Forelimb muscle (tissue), 1 donor: ENCODE measurements at regions not wholly inside any gene's neighbourhood (a gene's known extent, or its start where the extent isn't known, plus 50 kb on each side); places are given as distances from the start of the nearest gene placed in this dataset.

ENCODE experiments used
- DNase-seq: peaks from one replicate; pipeline ENCODE4 v3.0.0-alpha.2; 2013; ENCODE audit warnings: low read depth

- DNase-seq: no peak
Observed at GRCh38 chr5:167626341-167627123, 664.9 kb upstream of the WWC1 start.

GRCh38 chr5:167629634-167630033, 661.8 kb upstream of the WWC1 start:
- no peak for DNase-seq

- DNase-seq: no peak
Observed at GRCh38 chr5:167631191-167631590, 660.3 kb upstream of the WWC1 start.

- no peak for DNase-seq
Observed at GRCh38 chr5:167633114-167633513, 658.3 kb upstream of the WWC1 start.

GRCh38 chr5:167633931-167634341, 657.5 kb upstream of the WWC1 start:
- DNase-seq: no peak

- no peak for DNase-seq
Observed at GRCh38 chr5:167634432-167634831, 657.0 kb upstream of the WWC1 start.

GRCh38 chr5:167638816-167639215, 652.6 kb upstream of the WWC1 start:
- no peak for DNase-seq

GRCh38 chr5:167639273-167639672, 652.2 kb upstream of the WWC1 start:
- no peak for DNase-seq

GRCh38 chr5:167639766-167640165, 651.7 kb upstream of the WWC1 start:
- no peak for DNase-seq

GRCh38 chr5:167642181-167642580, 649.3 kb upstream of the WWC1 start:
- DNase-seq: no peak

GRCh38 chr5:167642779-167643517, 648.5 kb upstream of the WWC1 start:
- DNase-seq: no peak

- no peak for DNase-seq
Observed at GRCh38 chr5:167643631-167644280, 647.7 kb upstream of the WWC1 start.

- DNase-seq: no peak
Observed at GRCh38 chr5:167644619-167645018, 646.8 kb upstream of the WWC1 start.

- DNase-seq: no peak
Observed at GRCh38 chr5:167649471-167649870, 642.0 kb upstream of the WWC1 start.

GRCh38 chr5:167652690-167653089, 638.8 kb upstream of the WWC1 start:
- no peak for DNase-seq

- DNase-seq: no peak
Observed at GRCh38 chr5:167653645-167654106, 637.8 kb upstream of the WWC1 start.

GRCh38 chr5:167657016-167657415, 634.4 kb upstream of the WWC1 start:
- DNase-seq: no peak

GRCh38 chr5:167658889-167659288, 632.6 kb upstream of the WWC1 start:
- DNase-seq: no peak

GRCh38 chr5:167661605-167662004, 629.8 kb upstream of the WWC1 start:
- DNase-seq: no peak

GRCh38 chr5:167664222-167664804, 627.1 kb upstream of the WWC1 start:
- DNase-seq: no peak

GRCh38 chr5:167665841-167666375, 625.5 kb upstream of the WWC1 start:
- no peak for DNase-seq

GRCh38 chr5:167671176-167671575, 620.3 kb upstream of the WWC1 start:
- DNase-seq: no peak
